SK-N-SH (cell line): ENCODE measurements at regions not wholly inside any gene's neighbourhood (a gene's known extent, or its start where the extent isn't known, plus 50 kb on each side); places are given as distances from the start of the nearest gene placed in this dataset.

Experiments used
- CTCF ChIP-seq: fragments of 200-600 bp; sonication (generic); IDR thresholded peaks from 2 replicates; pipeline ENCODE4 v1.6.1; 2017; ENCODE audit warnings: antibody characterized with exemption, mild to moderate bottlenecking, moderate library complexity
- EP300 ChIP-seq, 2 experiments: IDR thresholded peaks; 2 replicates each; pipeline versions ENCODE4 v1.4.0 to v1.6.1; 2012; ENCODE audit warnings: borderline replicate concordance in 1 of 2, low read depth in 1 of 2, low read length in 1 of 2
- EZH2phosphoT487 ChIP-seq: fragments of 200-600 bp; sonication (generic); IDR thresholded peaks from 2 replicates; pipeline ENCODE4 v1.6.1; 2017; ENCODE audit warnings: low read depth, mixed run types, mild to moderate bottlenecking, antibody characterized with exemption, moderate library complexity, borderline replicate concordance
- FOSL2 ChIP-seq: IDR thresholded peaks from 2 replicates; pipeline ENCODE4 v1.4.0; 2012; ENCODE audit warnings: low read depth, mild to moderate bottlenecking, moderate library complexity, borderline replicate concordance
- NFIC ChIP-seq: IDR thresholded peaks from 2 replicates; pipeline ENCODE4 v1.4.0; 2012; ENCODE audit warnings: borderline replicate concordance
- USF1 ChIP-seq: IDR thresholded peaks from 2 replicates; pipeline ENCODE4 v1.4.0; 2012; ENCODE audit warnings: low read depth, borderline replicate concordance

DNA sequence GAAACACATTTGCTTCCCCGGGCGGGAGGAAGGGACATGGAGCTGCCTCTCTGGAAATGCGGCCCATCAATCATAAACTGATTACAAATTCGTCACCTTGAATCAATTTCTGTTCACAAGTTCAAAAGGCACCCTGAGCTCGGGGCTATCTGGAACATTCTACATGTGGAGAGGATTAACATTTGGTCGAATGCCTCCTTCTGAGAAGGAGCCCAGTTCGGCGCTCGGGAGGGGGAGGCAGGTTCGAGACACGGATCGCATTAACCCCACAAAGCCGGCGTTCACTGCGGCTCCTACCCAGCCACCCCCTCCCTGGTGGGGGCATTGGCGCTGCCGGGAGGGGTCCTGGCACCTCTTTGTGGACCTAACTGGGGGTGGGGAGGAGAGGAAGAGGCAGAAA is 108.0 kb downstream of the CPZ start:
- no peak for TF ChIP-seq NFIC
- no peak for TF ChIP-seq USF1
- no peak for TF ChIP-seq CTCF
- TF ChIP-seq FOSL2 = no peak
- TF ChIP-seq EZH2phosphoT487 = no peak
- no peak for TF ChIP-seq EP300 (IDR thresholded peaks at IDR 0.05; ENCODE audit: borderline replicate concordance in 1 of 2, low read depth in 1 of 2, low read length in 1 of 2)
